ENCODE measurements at regions not wholly inside any gene's neighbourhood (a gene's known extent, or its start where the extent isn't known, plus 50 kb on each side); places are given as distances from the start of the nearest gene placed in this dataset.

DNA sequence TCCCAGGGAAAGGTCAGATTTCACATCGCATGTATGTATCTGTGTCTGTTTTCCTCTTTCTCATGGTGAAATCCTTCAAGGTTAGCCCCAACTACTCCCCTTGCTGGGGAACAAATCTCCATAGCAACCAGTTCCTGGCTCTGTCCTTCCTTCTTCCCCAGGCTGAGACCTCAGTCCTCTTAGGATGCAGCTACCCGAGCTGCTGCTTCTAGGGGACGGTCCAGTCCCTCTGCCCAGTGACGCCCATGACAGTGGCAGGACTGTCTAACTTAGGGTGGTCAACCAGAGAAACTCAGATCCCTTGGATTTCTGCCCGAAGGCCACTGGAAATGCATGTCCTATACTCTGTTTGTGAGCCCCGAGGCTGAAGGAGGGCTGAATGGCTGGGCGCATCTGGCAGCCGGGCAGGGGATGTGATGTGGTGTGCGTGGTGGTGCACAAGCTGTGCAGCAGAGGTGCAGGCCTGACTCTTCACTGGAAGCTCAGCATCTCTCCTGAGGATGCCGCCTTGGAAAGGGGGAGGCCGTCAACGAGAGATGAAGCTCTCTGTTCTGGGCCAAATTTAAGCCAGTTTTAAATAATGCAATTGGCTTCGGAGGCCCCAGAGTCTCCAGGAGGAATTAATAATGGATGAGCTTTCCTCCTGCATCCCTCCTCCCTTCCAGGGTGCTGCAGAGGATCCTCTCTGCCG is 118.7 kb upstream of the B3GAT1 start:
- no peaks in the 10 kb centered on the region for H3K27me3 ChIP-seq (ENCODE audit: insufficient read depth, low read length, poor library complexity, severe bottlenecking)
- TF ChIP-seq, protein P1, sequence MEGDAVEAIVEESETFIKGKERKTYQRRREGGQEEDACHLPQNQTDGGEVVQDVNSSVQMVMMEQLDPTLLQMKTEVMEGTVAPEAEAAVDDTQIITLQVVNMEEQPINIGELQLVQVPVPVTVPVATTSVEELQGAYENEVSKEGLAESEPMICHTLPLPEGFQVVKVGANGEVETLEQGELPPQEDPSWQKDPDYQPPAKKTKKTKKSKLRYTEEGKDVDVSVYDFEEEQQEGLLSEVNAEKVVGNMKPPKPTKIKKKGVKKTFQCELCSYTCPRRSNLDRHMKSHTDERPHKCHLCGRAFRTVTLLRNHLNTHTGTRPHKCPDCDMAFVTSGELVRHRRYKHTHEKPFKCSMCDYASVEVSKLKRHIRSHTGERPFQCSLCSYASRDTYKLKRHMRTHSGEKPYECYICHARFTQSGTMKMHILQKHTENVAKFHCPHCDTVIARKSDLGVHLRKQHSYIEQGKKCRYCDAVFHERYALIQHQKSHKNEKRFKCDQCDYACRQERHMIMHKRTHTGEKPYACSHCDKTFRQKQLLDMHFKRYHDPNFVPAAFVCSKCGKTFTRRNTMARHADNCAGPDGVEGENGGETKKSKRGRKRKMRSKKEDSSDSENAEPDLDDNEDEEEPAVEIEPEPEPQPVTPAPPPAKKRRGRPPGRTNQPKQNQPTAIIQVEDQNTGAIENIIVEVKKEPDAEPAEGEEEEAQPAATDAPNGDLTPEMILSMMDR (conservative IDR thresholded peaks at IDR 0.05; ENCODE audit: low read length), result no peak
- TF ChIP-seq EZH2phosphoT487 (IDR thresholded peaks at IDR 0.05; ENCODE audit: borderline replicate concordance), result no peak
- peaks cover 7% of the 10 kb centered on the region; the same call in 1 of the 2 replicates for H3K9me3 ChIP-seq (ENCODE audit: insufficient read depth, low read depth, low read length)
- no peaks in the 10 kb centered on the region for H3K36me3 ChIP-seq (ENCODE audit: insufficient read depth, low read length)
- no peak overlapping the region for H3K9ac ChIP-seq (ENCODE audit: low read depth, low read length, poor library complexity, severe bottlenecking)
- no peaks in the 10 kb centered on the region for H3F3A ChIP-seq (ENCODE audit: low read depth)
- no peak overlapping the region for H3K4me3 ChIP-seq (ENCODE audit: low read length, poor library complexity, severe bottlenecking)
- H3K79me2 ChIP-seq (ENCODE audit: insufficient read depth, low read length), result no peaks in the 10 kb centered on the region
- H3K4me1 ChIP-seq (ENCODE audit: insufficient read depth, low read length, poor library complexity, severe bottlenecking), result no peaks in the 10 kb centered on the region
- no peaks in the 10 kb centered on the region for H4K20me1 ChIP-seq (ENCODE audit: insufficient read depth, low read length, poor library complexity, severe bottlenecking)
- H3K9me2 ChIP-seq (replicated peaks; ENCODE audit: low read depth, low read length), result no peaks in the 10 kb centered on the region
- no peak overlapping the region for H2AFZ ChIP-seq (ENCODE audit: low read length)
- no peak overlapping the region for H3K4me2 ChIP-seq (ENCODE audit: low read depth, low read length, poor library complexity, severe bottlenecking)

- Histone ChIP-seq H3K79me2 (ENCODE audit: insufficient read depth, low read length) (no peaks in the 10 kb centered on the region), H3F3A (ENCODE audit: low read depth) (no peaks in the 10 kb centered on the region), H4K20me1 (ENCODE audit: insufficient read depth, low read length, poor library complexity, severe bottlenecking) (no peaks in the 10 kb centered on the region), H3K4me3 (ENCODE audit: low read length, poor library complexity, severe bottlenecking) (no peak overlapping the region), H2AFZ (ENCODE audit: low read length) (no peak overlapping the region), H3K9ac (ENCODE audit: low read depth, low read length, poor library complexity, severe bottlenecking) (no peak overlapping the region), H3K36me3 (ENCODE audit: insufficient read depth, low read length) (no peaks in the 10 kb centered on the region), H3K9me3 (ENCODE audit: insufficient read depth, low read depth, low read length) (peaks cover 7% of the 10 kb centered on the region; the same call in 1 of the 2 replicates), H3K27me3 (ENCODE audit: insufficient read depth, low read length, poor library complexity, severe bottlenecking) (no peaks in the 10 kb centered on the region), H3K9me2 (replicated peaks; ENCODE audit: low read depth, low read length) (no peaks in the 10 kb centered on the region), H3K4me1 (ENCODE audit: insufficient read depth, low read length, poor library complexity, severe bottlenecking) (no peaks in the 10 kb centered on the region), H3K4me2 (ENCODE audit: low read depth, low read length, poor library complexity, severe bottlenecking) (no peak overlapping the region)
- no peak for TF ChIP-seq EZH2phosphoT487 (IDR thresholded peaks at IDR 0.05; ENCODE audit: borderline replicate concordance)
- TF ChIP-seq, protein P1 (conservative IDR thresholded peaks at IDR 0.05; ENCODE audit: low read length), result no peak
These were observed 117.4 kb upstream of the B3GAT1 start for GRCh38 chr11:134529212-134530096.

GRCh38 chr11:134528453-134528852 is 116.4 kb upstream of the B3GAT1 start:
- Histone ChIP-seq H3K79me2 (ENCODE audit: insufficient read depth, low read length) (no peaks in the 10 kb centered on the region), H2AFZ (ENCODE audit: low read length) (no peak overlapping the region), H3K9ac (ENCODE audit: low read depth, low read length, poor library complexity, severe bottlenecking) (no peak overlapping the region), H3K4me2 (ENCODE audit: low read depth, low read length, poor library complexity, severe bottlenecking) (no peak overlapping the region), H3F3A (ENCODE audit: low read depth) (no peaks in the 10 kb centered on the region), H3K9me2 (replicated peaks; ENCODE audit: low read depth, low read length) (no peaks in the 10 kb centered on the region), H3K4me3 (ENCODE audit: low read length, poor library complexity, severe bottlenecking) (no peak overlapping the region), H3K4me1 (ENCODE audit: insufficient read depth, low read length, poor library complexity, severe bottlenecking) (no peaks in the 10 kb centered on the region), H3K9me3 (ENCODE audit: insufficient read depth, low read depth, low read length) (peaks cover 7% of the 10 kb centered on the region; the same call in 1 of the 2 replicates), H4K20me1 (ENCODE audit: insufficient read depth, low read length, poor library complexity, severe bottlenecking) (no peaks in the 10 kb centered on the region), H3K36me3 (ENCODE audit: insufficient read depth, low read length) (no peaks in the 10 kb centered on the region), H3K27me3 (ENCODE audit: insufficient read depth, low read length, poor library complexity, severe bottlenecking) (no peaks in the 10 kb centered on the region)
- TF ChIP-seq EZH2phosphoT487 (IDR thresholded peaks at IDR 0.05; ENCODE audit: borderline replicate concordance), result no peak
- TF ChIP-seq, protein P1 (conservative IDR thresholded peaks at IDR 0.05; ENCODE audit: low read length), result no peak

Measured in Loucy (cell line).